ENCODE measurements at regions not wholly inside any gene's neighbourhood (a gene's known extent, or its start where the extent isn't known, plus 50 kb on each side); places are given as distances from the start of the nearest gene placed in this dataset.

DNA sequence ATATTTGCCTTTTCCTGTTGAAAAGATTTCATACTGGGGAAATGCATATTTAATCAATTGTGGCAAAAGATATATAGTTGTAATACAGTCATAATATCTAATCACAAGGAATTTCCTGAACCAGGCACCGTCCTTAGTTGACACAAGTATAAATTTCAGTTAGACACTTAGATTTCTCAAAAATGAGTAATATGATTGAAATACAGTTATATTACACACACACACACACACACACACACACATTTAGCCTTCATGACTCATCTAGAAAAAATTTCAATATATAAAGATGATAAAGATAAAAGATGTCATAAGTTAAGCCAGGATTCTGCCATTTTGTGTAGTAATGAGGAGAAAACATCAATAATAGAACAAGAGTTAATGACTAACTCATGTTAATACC is 258.4 kb upstream of the ZNF804A start:
- TF ChIP-seq POLR2A (IDR thresholded peaks at IDR 0.05; ENCODE audit: low read depth), result no peak
- no peak for TF ChIP-seq POLR2AphosphoS5 (IDR thresholded peaks at IDR 0.05)
- TF ChIP-seq EP300 (IDR thresholded peaks at IDR 0.05), result no peak
- TF ChIP-seq, protein P1, sequence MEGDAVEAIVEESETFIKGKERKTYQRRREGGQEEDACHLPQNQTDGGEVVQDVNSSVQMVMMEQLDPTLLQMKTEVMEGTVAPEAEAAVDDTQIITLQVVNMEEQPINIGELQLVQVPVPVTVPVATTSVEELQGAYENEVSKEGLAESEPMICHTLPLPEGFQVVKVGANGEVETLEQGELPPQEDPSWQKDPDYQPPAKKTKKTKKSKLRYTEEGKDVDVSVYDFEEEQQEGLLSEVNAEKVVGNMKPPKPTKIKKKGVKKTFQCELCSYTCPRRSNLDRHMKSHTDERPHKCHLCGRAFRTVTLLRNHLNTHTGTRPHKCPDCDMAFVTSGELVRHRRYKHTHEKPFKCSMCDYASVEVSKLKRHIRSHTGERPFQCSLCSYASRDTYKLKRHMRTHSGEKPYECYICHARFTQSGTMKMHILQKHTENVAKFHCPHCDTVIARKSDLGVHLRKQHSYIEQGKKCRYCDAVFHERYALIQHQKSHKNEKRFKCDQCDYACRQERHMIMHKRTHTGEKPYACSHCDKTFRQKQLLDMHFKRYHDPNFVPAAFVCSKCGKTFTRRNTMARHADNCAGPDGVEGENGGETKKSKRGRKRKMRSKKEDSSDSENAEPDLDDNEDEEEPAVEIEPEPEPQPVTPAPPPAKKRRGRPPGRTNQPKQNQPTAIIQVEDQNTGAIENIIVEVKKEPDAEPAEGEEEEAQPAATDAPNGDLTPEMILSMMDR (IDR thresholded peaks at IDR 0.05), result no peak
- Histone ChIP-seq H3K9me3 (no peaks in the 10 kb centered on the region), H3K4me3 (no peak overlapping the region), H3K27me3 (no peaks in the 10 kb centered on the region), H3K27ac (replicated peaks in 1 of 4) (no peak overlapping the region), H3K36me3 (no peaks in the 10 kb centered on the region), H3K4me1 (no peaks in the 10 kb centered on the region)
- WGBS, result 48% methylated on average over 1 of the region's 1 CpG
- intact Hi-C loops (cut with DNase I), result no loop called here
- no peak for DNase-seq (ENCODE audit: extremely low spot score)

DNA sequence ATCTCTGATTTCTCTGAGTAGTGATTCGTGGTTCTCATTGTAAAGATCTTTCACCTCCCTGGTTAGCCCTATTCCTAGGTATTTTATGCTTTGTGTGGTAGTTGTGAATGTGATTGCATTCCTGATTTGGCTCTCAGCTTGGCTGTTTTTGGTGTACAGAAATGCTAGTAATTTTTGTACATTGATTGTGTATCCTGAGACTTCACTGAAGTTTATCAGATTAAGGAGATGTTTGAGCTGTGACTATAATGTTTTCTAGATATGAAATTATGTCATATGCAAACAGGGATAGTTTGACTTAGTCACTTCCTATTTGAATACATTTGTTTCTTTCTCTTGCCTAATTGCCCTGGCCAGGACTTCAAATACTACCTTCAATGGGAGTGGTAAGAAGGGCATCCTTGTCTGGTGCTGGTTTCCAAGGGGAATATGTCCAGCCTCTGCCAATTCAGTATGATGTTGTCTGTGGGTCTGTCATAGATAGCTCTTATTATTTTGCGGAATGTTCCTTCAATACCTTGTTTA is 251.9 kb upstream of the ZNF804A start:
- WGBS, result 69% methylated on average over 2 of the region's 2 CpGs
- Histone ChIP-seq H3K27ac (replicated peaks in 1 of 4) (no peak overlapping the region), H3K4me3 (no peak overlapping the region), H3K4me1 (no peaks in the 10 kb centered on the region), H3K9me3 (no peaks in the 10 kb centered on the region), H3K27me3 (no peaks in the 10 kb centered on the region), H3K36me3 (no peaks in the 10 kb centered on the region)
- intact Hi-C loops (cut with DNase I), result no loop called here
- TF ChIP-seq POLR2A (IDR thresholded peaks at IDR 0.05; ENCODE audit: low read depth) (no peak), POLR2AphosphoS5 (IDR thresholded peaks at IDR 0.05) (no peak), EP300 (IDR thresholded peaks at IDR 0.05) (no peak)
- TF ChIP-seq, protein P1 (IDR thresholded peaks at IDR 0.05), result no peak
- DNase-seq (ENCODE audit: extremely low spot score), result no peak

DNA sequence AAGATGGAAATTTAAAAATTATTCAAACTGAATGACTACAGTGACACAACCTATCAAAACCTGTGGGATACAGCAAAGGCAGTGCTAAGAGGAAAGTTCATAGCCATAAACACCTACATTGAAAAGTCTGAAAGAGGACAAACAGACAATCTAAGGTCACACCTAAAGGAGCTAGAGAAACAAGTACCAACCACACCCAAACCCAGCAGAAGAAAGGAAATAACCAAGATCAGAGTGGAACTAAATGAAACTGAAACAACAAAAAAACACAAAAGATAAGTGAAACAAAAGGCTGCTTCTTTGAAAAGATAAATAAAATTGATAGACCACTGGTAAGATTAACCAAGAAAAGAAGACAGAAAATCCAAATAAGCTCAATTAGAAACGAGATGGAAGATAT is 247.2 kb upstream of the ZNF804A start:
- Histone ChIP-seq H3K4me3 (no peak overlapping the region), H3K36me3 (no peaks in the 10 kb centered on the region), H3K27ac (replicated peaks in 1 of 4) (no peak overlapping the region), H3K4me1 (no peaks in the 10 kb centered on the region), H3K9me3 (no peaks in the 10 kb centered on the region), H3K27me3 (no peaks in the 10 kb centered on the region)
- WGBS, result 71% methylated on average over 1 of the region's 1 CpG
- no peak for TF ChIP-seq POLR2AphosphoS5 (IDR thresholded peaks at IDR 0.05)
- TF ChIP-seq EP300 (IDR thresholded peaks at IDR 0.05), result no peak
- TF ChIP-seq POLR2A (IDR thresholded peaks at IDR 0.05; ENCODE audit: low read depth), result no peak
- TF ChIP-seq, protein P1 (IDR thresholded peaks at IDR 0.05), result no peak
- intact Hi-C loops (cut with DNase I), result no loop called here
- no peak for DNase-seq (ENCODE audit: extremely low spot score)

DNA sequence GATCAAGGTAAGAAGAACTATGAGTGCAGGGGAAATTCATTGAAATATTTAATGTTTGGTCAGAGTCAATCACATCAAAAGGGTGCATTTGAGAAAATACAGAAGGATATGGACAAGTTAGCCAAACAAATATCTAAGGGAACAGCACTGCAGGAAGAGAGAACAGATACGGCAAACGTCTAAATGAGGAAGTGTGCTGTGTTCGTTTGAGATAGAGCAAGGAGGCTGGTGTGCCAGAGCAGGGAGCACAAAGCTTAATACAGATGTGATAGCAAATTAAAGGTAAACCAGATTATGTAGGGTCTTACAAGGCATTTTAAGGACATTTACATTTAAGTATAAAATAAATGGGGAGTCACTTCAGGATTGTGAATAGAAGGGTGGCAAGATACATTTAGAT is 241.3 kb upstream of the ZNF804A start:
- Histone ChIP-seq H3K27ac (replicated peaks in 1 of 4) (no peak overlapping the region), H3K36me3 (no peaks in the 10 kb centered on the region), H3K4me3 (no peak overlapping the region), H3K27me3 (no peaks in the 10 kb centered on the region), H3K4me1 (no peaks in the 10 kb centered on the region), H3K9me3 (no peaks in the 10 kb centered on the region)
- intact Hi-C loops (cut with DNase I), result no loop called here
- 51% methylated on average over 3 of the region's 3 CpGs for WGBS
- TF ChIP-seq, protein P1 (IDR thresholded peaks at IDR 0.05), result no peak
- TF ChIP-seq POLR2AphosphoS5 (IDR thresholded peaks at IDR 0.05), result no peak
- TF ChIP-seq EP300 (IDR thresholded peaks at IDR 0.05), result no peak
- TF ChIP-seq POLR2A (IDR thresholded peaks at IDR 0.05; ENCODE audit: low read depth), result no peak
- DNase-seq (ENCODE audit: extremely low spot score), result no peak

DNA sequence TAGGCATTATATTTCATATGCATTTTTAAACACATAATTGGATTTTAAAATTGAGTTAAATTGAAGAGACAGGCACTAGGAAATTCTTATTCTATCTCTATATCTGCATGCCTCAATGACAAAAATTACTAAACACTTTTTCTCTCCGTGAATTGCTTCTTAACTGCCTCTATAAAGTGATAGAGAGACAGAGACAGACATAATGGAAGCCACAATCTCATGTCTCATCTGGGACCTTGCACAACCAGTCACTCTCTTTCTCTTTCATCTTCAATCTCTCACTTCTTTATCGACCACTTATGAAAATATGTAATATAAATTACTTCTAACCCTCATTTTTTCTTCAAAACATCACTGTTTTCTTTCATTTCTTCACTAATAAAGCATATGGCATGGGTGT is 238.9 kb upstream of the ZNF804A start:
- no peaks in the 10 kb centered on the region for H3K27me3 ChIP-seq
- H3K4me3 ChIP-seq, result no peak overlapping the region
- no peak overlapping the region for H3K27ac ChIP-seq (replicated peaks in 1 of 4)
- WGBS, result 73% methylated on average over 2 of the region's 2 CpGs
- no peaks in the 10 kb centered on the region for H3K4me1 ChIP-seq
- no peak for DNase-seq (ENCODE audit: extremely low spot score)
- no peaks in the 10 kb centered on the region for H3K36me3 ChIP-seq
- intact Hi-C loops (cut with DNase I), result no loop called here
- TF ChIP-seq POLR2A (IDR thresholded peaks at IDR 0.05; ENCODE audit: low read depth) (no peak), EP300 (IDR thresholded peaks at IDR 0.05) (no peak), POLR2AphosphoS5 (IDR thresholded peaks at IDR 0.05) (no peak)
- TF ChIP-seq, protein P1 (IDR thresholded peaks at IDR 0.05), result no peak
- no peaks in the 10 kb centered on the region for H3K9me3 ChIP-seq

Data from esophagus muscularis mucosa (tissue), 4 donors.